Fibroblast of villous mesenchyme (primary cell): ENCODE measurements at regions not wholly inside any gene's neighbourhood (a gene's known extent, or its start where the extent isn't known, plus 50 kb on each side); places are given as distances from the start of the nearest gene placed in this dataset.
A peak's percentile ranks its signal among the peaks of the same experiment; 100 is the strongest.
"Not testable (repeated sequence)": the region's sequence is repeated elsewhere in the genome, so short reads cannot be mapped to it uniquely, and the experiment has no call there.

Experiments
- DNase-seq: peaks from one replicate; pipeline ENCODE4 v3.0.0-alpha.2; 2010; ENCODE audit warnings: low read depth
- H3K4me3 ChIP-seq: 2 replicates; pipeline ENCODE4 v1.5.1; 2011; ENCODE audit warnings: low read depth, mild to moderate bottlenecking, low read length
- TF ChIP-seq, protein P1 (sequence below): IDR thresholded peaks from 2 replicates; pipeline ENCODE4 v1.5.1; 2012; ENCODE audit warnings: low read depth, mild to moderate bottlenecking, low read length; ENCODE audit not compliant: insufficient read depth

DNA sequence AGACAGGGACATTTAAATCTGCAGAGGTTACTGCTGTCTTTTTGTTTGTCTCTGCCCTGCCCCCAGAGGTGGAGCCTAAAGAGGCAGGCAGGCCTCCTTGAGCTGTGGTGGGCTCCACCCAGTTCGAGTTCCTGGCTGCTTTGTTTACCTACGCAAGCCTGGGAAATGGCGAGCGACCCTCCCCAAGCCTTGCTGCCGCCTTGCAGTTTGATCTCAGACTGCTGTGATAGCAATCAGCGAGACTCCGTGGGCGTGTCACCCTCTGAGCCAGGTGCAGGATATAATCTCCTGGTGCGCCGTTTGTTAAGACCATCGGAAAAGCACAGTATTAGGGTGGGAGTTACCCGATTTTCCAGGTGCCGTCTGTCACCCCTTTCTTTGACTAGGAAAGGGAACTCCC lies 93.3 kb downstream of the ANKRD30BL start:
- not testable (repeated sequence) for H3K4me3 ChIP-seq, DNase-seq

DNA sequence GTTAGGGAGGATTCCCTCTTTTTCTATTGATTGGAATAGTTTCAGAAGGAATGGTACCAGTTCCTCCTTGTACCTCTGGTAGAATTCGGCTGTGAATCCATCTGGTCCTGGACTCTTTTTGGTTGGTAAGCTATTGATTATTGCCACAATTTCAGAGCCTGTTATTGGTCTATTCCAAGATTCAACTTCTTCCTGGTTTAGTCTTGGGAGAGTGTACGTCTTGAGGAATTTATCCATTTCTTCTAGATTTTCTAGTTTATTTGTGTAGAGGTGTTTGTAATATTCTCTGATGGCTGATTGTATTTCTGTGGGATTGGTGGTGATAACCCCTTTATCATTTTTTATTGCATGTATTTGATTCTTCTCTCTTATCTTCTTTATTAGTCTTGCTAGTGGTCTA lies 96.4 kb downstream of the ANKRD30BL start:
- DNase-seq, H3K4me3 ChIP-seq: not testable (repeated sequence)

DNA sequence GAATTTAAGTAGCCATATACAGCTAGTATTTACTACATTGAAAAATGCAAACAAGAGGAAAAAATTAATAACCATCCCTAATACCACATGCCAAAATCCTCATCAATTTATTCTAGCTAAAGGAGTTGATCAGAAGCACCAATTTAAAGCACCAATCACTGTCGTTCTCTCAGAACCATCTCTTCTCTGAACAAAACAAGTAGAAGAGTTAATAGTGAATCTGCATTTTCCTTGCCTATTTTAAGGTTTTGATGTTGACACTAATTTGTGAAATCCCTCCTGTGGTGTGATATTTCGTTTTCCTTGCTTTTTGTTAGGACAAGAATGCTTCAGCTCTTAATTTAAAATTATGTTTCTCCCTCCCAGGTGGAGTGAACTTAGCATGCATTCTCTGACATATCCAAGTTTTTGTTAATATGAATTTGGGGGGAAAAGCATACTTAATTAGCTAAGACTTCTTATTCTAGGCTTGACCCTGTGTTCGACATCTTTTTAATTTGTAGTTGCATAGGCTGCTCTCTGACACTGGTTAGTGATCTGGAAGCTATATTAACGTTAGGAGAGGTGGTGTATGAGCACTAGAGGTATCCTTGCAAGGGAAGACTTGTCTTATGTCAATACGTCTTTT lies 122.0 kb downstream of the ANKRD30BL start:
- not testable (repeated sequence) for H3K4me3 ChIP-seq, DNase-seq

DNA sequence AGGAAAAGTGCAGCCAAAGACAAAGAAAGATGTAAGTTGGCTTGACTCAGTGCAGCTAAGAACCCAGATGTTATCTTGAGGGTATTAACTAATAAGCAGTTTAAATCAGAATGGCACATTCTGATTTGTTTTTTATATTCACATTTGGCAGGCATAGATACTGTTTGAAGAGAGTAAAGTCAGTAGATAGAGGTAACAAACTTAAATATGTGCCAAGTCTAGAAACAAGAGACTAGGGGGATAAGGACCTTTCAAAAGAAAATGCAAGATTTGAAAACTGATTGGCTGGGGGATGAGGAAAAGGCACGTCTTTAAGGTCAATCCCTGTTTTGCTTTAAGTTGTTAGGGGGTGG lies 122.9 kb downstream of the ANKRD30BL start:
- not testable (repeated sequence) for DNase-seq, H3K4me3 ChIP-seq

DNA sequence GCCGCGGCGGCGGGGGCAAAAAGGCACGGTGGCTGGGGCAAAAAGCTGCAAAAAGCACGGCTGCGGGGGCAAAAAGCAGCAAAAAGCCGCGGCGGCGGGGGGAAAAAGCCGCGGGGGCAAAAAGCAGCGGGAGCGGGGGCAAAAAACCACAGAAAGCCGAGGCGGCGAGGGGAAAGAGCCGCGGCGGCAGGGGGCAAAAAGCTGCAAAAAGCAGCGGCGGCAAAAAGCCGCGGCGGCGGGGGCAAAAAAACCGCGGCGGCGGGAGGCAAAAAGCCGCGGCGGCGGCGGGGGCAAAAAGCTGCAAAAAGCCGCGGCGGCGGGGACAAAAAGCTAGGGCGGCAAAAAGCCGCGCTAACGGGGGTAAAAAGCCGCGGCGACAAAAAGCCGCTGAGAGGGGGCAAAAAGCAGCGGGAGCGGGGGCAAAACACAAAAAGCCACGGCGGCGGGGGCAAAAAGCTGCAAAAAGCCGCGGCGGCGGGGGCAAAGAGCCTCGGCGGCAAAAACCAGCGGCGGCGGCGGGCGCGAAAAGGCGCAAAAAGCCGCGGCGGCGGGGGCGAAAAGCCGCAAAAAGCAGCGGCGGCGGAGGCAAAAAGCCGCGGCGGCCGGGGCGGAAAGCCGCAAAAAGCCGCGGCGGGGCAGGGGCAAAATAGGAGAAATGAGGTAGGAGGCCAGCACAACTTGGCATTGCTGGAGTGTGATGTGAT lies 123.4 kb downstream of the ANKRD30BL start:
- TF ChIP-seq, protein P1, sequence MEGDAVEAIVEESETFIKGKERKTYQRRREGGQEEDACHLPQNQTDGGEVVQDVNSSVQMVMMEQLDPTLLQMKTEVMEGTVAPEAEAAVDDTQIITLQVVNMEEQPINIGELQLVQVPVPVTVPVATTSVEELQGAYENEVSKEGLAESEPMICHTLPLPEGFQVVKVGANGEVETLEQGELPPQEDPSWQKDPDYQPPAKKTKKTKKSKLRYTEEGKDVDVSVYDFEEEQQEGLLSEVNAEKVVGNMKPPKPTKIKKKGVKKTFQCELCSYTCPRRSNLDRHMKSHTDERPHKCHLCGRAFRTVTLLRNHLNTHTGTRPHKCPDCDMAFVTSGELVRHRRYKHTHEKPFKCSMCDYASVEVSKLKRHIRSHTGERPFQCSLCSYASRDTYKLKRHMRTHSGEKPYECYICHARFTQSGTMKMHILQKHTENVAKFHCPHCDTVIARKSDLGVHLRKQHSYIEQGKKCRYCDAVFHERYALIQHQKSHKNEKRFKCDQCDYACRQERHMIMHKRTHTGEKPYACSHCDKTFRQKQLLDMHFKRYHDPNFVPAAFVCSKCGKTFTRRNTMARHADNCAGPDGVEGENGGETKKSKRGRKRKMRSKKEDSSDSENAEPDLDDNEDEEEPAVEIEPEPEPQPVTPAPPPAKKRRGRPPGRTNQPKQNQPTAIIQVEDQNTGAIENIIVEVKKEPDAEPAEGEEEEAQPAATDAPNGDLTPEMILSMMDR, result no peak
- no peak for DNase-seq

DNA sequence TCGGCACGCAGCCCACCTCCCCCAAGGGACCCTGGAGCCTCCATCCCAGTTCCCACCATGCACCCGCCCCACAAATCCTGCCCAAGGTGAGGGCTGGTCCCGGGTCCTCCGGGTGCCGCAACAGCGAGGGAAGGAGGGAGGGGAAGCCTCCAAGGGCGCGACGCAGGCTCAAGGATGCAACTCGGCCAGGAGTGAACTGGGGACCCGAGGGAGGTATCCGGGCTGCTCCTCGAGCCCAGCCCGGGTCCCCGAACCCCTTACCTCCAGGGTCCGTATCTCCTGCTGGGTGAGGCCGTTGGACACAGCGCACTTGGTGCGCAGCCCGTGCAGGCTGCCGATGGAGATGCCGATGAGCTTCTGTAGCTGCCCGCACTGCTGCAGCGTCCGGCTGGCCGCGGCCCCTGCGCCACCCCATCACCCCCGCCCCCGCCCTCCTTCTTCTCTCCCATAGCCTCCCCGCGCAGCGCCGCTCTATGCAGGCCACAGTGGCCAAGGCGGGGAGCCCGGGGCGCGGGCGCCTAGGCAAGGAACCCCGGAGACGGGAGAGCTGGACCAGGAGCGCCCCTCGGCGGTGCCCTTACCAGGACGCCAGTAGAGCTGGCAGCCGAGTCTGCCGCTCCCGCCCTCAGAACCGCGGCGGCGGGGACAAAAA lies 124.1 kb downstream of the ANKRD30BL start:
- H3K4me3 ChIP-seq, result peak overlapping the region; percentile 38
- DNase-seq, result no peak
- TF ChIP-seq, protein P1, result no peak

More for the DNA sequence above, 123.4 kb downstream of the ANKRD30BL start:
- H3K4me3 ChIP-seq, result peak overlapping the region; percentile 38

DNA sequence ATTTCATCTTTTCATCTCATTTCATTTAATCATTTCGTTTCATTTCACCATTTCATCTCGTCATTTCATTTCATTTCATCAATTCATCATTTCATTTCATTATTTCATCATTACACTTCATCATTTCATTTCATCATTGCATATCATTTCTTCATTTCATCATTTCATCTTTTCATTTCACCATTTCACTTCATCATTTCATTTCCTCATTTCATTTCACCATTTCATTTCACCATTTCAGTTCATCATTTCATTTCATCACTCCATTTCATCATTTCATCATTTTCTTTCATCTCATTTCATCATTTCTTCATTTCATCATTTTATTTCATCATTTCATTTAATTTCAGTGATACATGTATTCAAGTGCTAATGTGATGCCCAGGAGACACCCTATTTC lies 127.1 kb downstream of the ANKRD30BL start:
- TF ChIP-seq, protein P1, result no peak
- DNase-seq, result no peak
- H3K4me3 ChIP-seq, result no peak overlapping the region

DNA sequence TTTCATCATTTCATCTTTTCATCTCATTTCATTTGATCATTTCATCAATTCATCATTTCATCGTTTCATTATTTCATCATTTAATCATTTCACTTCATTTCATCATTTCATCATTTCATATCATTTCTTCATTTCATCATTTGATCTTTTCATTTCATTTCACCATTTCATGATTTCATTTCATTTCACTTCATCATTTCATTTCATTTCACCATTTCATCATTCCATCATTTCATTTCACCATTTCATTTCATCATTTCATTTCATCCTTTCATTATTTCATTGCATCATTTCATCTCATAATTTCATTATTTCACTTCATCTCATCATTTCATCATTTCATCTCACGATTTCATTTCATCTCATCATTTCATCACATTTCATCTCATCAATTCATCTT lies 127.8 kb downstream of the ANKRD30BL start:
- no peak for DNase-seq
- TF ChIP-seq, protein P1, result no peak
- no peak overlapping the region for H3K4me3 ChIP-seq

DNA sequence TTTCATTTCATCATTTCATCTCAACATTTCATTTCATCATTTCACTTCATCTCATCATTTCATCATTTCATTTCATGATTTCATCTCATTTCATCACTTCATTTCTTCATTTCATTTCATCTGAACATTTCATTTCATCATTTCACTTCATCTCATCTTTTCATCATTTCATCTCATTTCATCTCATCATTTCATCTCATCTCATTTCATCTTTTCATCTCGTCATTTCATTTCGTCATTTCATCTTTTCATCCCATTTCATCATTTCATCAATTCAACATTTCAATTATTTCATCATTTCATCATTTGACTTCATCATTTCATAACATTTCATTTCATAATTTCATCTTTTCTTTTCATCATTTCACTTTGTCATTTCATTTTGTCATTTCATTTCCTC lies 128.4 kb downstream of the ANKRD30BL start:
- DNase-seq, result no peak
- TF ChIP-seq, protein P1, result no peak
- H3K4me3 ChIP-seq, result no peak overlapping the region

DNA sequence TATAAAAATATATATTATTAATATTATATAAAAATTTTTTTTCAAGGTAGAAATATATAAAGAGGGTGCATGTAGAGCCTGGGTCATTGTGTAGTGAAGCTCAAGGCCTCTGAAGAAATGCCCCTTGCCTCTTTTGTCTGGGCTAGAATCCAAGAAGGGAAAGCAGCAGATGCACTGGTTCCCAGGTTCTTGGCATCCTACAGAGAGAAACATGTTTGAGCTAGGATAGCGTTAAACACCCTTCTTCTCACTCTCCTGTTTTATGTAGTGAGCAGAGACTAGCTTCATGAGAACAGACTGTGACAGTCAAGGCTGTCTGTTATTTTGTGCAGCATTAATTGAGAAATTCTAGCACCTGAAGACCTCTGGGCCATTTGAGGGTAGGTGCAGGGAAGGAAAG lies 149.7 kb downstream of the ANKRD30BL start:
- H3K4me3 ChIP-seq, DNase-seq: not testable (repeated sequence)
